Right lobe of liver (tissue), 4 donors: ENCODE measurements at regions not wholly inside any gene's neighbourhood (a gene's known extent, or its start where the extent isn't known, plus 50 kb on each side); places are given as distances from the start of the nearest gene placed in this dataset.

ENCODE experiments used
- POLR2A ChIP-seq: fragments of 450-650 bp; IDR thresholded peaks from one replicate; pipeline ENCODE4 v1.6.1; 2017; ENCODE audit warnings: antibody characterized with exemption, mild to moderate bottlenecking
- TF ChIP-seq, protein P1 (sequence below), 4 donors: fragments of 200-600 bp in 3 of 4; fragments of 450-650 bp in 1 of 4; IDR thresholded peaks; one replicate each; pipeline versions ENCODE4 v1.5.1 to v1.8.0; 2016 to 2022; ENCODE audit warnings: antibody characterized with exemption in 4 of 4, mild to moderate bottlenecking in 2 of 4
- donor health status: DM: no; HTN: no; CAD: no.
- donor health status: DM: no; HTN: no; CAD: no.
- donor health status: DM: no; HTN: yes; CAD: no.

DNA sequence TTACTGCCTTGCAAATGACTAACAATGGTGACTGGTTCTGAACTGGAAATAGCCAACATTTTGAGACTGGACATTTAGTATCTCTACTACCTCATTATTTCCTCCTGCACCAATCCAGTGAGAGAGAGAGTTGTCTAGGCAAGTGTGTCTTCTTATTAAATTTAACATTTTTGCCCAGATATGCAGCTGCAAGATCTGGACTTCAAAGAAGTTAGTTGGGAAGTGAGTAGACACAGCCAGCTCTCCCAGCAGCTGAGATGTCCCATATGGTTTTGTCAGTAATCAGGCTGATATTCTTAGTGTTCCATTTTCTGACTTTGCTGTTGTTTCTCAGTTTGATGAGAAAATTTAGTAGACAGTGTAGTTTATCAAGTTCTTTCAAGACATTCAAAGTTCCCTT, 1778.8 kb upstream of the CDH6 start:
- TF ChIP-seq POLR2A: no peak
- TF ChIP-seq, protein P1, sequence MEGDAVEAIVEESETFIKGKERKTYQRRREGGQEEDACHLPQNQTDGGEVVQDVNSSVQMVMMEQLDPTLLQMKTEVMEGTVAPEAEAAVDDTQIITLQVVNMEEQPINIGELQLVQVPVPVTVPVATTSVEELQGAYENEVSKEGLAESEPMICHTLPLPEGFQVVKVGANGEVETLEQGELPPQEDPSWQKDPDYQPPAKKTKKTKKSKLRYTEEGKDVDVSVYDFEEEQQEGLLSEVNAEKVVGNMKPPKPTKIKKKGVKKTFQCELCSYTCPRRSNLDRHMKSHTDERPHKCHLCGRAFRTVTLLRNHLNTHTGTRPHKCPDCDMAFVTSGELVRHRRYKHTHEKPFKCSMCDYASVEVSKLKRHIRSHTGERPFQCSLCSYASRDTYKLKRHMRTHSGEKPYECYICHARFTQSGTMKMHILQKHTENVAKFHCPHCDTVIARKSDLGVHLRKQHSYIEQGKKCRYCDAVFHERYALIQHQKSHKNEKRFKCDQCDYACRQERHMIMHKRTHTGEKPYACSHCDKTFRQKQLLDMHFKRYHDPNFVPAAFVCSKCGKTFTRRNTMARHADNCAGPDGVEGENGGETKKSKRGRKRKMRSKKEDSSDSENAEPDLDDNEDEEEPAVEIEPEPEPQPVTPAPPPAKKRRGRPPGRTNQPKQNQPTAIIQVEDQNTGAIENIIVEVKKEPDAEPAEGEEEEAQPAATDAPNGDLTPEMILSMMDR (IDR thresholded peaks at IDR 0.05): no peak
